KG1 (cell line): ENCODE measurements at regions not wholly inside any gene's neighbourhood (a gene's known extent, or its start where the extent isn't known, plus 50 kb on each side); places are given as distances from the start of the nearest gene placed in this dataset.
"Not testable (repeated sequence)": the region's sequence is repeated elsewhere in the genome, so short reads cannot be mapped to it uniquely, and the experiment has no call there.

Experiments used
- DNase-seq: peaks from one replicate; lab custom pipeline; 2025; lab: John Stamatoyannopoulos, UW

GRCh38 chr6:111925296-111925695, 52.0 kb upstream of the FYN start:
- DNase-seq: no peak

- no peak for DNase-seq
Measured at GRCh38 chr6:111926731-111927302, 53.6 kb upstream of the FYN start.

- DNase-seq: no peak
Measured at GRCh38 chr6:111927321-111927720, 54.1 kb upstream of the FYN start.

- DNase-seq: no peak
Measured at GRCh38 chr6:111928139-111928538, 54.9 kb upstream of the FYN start.

- not testable (repeated sequence) for DNase-seq
Measured at GRCh38 chr6:111934611-111935010, 61.4 kb upstream of the FYN start.

DNA sequence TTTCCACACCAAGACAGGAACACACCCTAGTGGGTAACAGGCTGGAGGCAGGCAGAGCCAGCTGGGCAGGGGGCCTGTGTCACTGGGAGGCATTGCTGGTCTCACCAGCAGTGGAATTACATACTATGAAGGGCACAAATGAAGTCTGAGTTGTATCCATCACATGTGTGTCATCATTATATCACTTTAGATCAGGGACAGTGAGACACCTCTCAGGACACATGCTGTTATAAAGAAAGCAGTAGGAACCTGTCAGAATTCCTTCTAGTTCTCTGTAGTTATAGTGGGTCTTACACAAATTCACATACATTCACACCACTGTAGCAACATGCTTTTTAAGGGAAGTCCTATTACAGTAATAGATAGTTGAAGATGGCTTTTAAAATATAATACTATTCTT, 63.5 kb upstream of the FYN start:
- no peak for DNase-seq

GRCh38 chr6:111938710-111939109, 65.5 kb upstream of the FYN start:
- no peak for DNase-seq

- no peak for DNase-seq
Measured at GRCh38 chr6:111939902-111940301, 66.7 kb upstream of the FYN start.

- no peak for DNase-seq
Measured at GRCh38 chr6:111940801-111941200, 67.5 kb upstream of the FYN start.

DNA sequence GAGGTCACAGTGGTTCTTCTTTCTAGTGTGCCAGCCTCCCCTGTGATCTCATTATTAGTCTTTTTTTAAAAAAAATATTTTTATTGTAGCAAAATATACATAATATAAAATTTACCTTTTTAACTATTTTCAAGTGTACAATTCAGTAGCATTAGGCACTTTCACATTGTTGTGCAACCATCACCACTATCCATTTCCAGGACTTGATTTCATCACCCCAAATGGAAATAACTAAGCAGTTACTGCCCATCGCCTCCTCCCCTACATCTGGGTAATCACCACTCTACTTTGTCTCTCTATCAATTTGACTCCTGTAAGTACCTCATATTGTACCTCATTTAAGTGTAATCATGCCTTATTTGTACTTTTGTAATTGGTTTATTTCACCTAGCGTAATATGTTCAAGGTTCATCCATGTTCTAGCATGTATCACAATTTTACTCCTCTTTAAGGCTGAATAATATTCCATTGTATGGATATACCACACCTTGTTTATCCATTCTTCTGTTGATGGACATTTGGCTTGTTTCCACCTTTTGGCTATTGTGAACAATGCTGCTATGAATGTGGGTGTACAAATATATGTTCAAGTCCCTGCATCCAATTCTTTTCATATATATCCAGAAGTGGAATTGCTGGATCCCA, 68.6 kb upstream of the FYN start:
- no peak for DNase-seq

GRCh38 chr6:111942561-111942960, 69.3 kb upstream of the FYN start:
- no peak for DNase-seq

DNA sequence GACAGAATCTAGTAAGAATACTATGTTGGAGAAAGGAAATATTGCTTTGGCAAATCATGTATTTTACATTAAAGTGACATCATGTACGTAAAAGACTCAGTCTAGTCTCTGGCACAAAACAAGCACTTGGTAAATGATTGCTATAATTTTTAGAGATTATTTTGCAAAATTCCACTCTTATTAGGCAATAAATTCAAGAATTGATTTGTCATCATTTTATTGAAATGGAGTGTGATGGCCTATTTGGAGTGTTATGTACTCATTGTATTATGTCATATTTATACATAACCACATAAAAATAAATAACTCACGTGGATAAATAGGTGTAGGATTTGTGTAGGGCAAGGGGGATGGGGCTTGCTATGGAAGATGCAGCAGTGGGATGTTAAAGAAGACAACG, 70.0 kb upstream of the FYN start:
- no peak for DNase-seq

- DNase-seq: no peak
Measured at GRCh38 chr6:111943726-111944125, 70.5 kb upstream of the FYN start.

DNA sequence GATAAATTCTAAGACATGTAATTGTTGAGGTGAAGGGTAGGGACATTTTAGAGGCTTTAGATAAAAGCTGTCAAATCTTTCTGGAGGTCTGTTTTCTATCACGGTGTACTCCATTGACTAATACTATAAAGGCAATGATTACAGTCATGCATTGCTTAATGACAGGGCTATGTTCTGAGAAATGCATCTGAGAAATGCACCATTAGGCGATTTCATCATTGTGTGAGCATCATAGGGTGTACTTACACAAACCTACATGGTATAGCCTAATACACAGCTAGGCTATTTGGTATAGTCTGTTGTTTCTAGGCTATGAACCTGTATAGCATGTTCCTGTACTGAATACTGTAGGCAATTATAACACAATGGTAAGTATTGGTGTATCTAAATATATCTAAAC, 71.3 kb upstream of the FYN start:
- DNase-seq: no peak

DNA sequence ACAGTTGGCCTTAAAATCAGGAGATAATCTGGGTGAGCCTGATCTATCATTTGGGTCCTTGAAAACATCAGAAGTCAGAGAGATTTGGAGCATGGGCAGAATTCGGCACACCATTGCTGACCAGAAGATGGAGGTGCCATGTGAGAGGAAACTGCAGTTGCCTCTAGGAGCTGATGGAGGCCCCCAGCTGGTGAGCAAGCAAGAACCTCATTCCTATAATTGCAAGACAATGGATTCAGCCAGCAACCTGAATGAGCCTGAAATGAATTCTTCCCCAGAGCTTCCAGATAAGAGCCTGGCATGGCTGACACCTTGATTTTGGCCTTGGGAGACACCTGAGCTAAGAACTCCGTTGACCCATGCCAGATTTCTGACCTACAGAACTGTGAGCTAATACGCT, 76.3 kb upstream of the FYN start:
- no peak for DNase-seq

- not testable (repeated sequence) for DNase-seq
Measured at GRCh38 chr6:111949984-111950383, 76.7 kb upstream of the FYN start.

- no peak for DNase-seq
Measured at GRCh38 chr6:111950661-111951496, 77.6 kb upstream of the FYN start.

- DNase-seq: no peak
Measured at GRCh38 chr6:111951497-111952085, 78.3 kb upstream of the FYN start.

DNA sequence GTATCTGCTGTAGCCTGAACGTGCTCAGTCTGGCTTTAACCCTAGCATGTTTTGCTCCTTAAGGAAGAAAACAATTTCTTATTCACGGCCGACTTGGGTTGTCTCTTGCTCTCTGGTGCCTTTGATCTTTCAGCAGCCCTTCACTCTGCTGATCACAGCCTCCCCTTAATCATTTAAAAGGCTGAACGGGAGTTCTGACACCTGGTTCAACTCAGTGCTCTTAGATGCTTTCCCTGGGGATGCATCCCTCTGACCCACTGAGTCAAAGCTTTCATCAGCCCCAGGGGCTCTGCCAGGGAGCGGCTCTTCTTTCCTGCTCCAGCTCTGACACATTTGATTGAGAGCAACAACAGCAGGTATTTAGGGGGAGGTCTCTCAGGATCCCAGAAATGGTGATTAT, 79.0 kb upstream of the FYN start:
- DNase-seq: no peak

DNA sequence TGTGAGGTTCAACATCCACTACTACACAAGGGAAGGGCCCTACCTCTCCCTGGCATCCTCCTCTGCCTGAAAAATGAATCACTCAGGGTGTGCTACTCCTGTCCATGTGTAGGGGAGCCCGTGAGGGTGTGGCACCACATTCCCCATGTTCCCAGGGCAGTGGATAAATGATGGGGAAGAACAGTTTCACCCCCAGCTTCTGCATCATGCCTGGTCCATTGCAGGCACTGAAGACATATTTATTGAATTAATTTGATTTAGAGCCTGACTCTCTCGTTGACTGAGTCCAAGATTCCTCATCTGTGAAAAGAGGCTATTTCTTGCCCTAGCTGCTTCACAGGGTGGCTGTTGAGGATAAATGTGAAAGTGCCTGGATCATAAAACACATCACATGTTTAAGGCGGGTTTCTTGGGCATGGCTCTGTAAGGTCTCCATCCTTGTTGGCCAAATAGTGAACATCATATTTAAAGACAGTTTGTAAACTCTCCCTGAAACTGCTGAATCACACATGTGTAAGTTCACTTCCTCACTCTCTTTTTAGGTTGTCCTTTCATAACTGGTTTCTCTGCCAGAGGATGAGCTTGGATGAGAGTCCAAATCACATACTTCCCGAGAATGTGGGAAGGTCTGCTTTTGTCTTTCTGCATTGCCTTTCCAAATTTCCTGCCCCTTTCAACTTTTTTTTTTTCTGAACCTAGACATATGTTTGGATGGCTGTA, 79.7 kb upstream of the FYN start:
- DNase-seq: no peak

DNA sequence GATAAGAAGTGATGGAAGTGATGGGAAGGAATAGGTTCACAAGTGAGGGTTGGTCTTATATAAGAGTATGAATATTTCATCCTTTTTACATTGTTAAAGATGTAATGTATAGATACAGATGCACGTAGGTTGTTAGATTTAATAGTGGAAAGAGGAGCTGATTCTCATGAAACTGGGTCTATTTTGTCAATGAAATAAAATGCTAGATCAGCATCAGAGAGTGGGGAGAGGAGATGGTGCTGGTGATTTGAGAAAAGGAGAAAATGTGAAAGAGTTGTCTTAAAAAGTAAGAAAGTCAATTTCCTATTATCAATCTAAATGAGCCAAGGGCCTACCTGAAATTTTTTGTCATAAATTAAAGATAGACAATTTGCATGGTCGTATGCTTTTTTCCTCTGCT, 82.8 kb upstream of the FYN start:
- DNase-seq: no peak

- DNase-seq: no peak
Measured at GRCh38 chr6:111957623-111958315, 84.5 kb upstream of the FYN start.
